CD4-positive, alpha-beta memory T cell (primary cell): ENCODE measurements at regions not wholly inside any gene's neighbourhood (a gene's known extent, or its start where the extent isn't known, plus 50 kb on each side); places are given as distances from the start of the nearest gene placed in this dataset.

Source experiments
- CTCF ChIA-PET: fragments of 350-600 bp; sonication (Branson Sonifier 250); formaldehyde crosslinking; loops from one replicate; lab custom pipeline; 2021; ENCODE audit warnings: inconsistent platforms; ENCODE audit not compliant: partially characterized antibody; lab: Charles Lee
- POLR2A ChIA-PET: fragments of 350-600 bp; sonication (Branson Sonifier 250); formaldehyde crosslinking; loops from one replicate; lab custom pipeline; 2021; ENCODE audit not compliant: partially characterized antibody; lab: Charles Lee
- DNase-seq, 5 donors: peaks; one replicate each; pipeline versions ENCODE4 v3.0.0 to v3.0.0-alpha.2; 2020 to 2022; ENCODE audit warnings: mixed read lengths in 1 of 5
- H3K27ac ChIP-seq: one replicate; pipeline ENCODE4 v1.7.0; 2013; ENCODE audit warnings: low read depth, low read length
- H3K27me3 ChIP-seq: 2 replicates; pipeline ENCODE4 v1.7.0; 2013; ENCODE audit warnings: mild to moderate bottlenecking, low read length, moderate library complexity; ENCODE audit not compliant: insufficient read depth
- H3K36me3 ChIP-seq: 2 replicates; pipeline ENCODE4 v1.7.0; 2013; ENCODE audit warnings: mild to moderate bottlenecking, low read length, moderate library complexity; ENCODE audit not compliant: insufficient read depth
- H3K4me1 ChIP-seq: 2 replicates; pipeline ENCODE4 v1.7.0; 2013; ENCODE audit warnings: mild to moderate bottlenecking, low read length, moderate library complexity; ENCODE audit not compliant: insufficient read depth
- H3K4me3 ChIP-seq, 2 donors: one replicate each; pipeline ENCODE4 v1.7.0; 2013; ENCODE audit warnings: low read length in 2 of 2, mild to moderate bottlenecking in 1 of 2
- H3K9me3 ChIP-seq, 2 donors: one replicate each; pipeline ENCODE4 v1.7.0; 2013; ENCODE audit warnings: low read length in 2 of 2, control low read depth in 1 of 2; ENCODE audit not compliant: control insufficient read depth in 1 of 2
- H3K27ac Mint-ChIP-seq, 7 donors: one replicate each; pipeline ENCODE4 v1.8.0; 2020 to 2021; ENCODE audit warnings: mixed read lengths in 7 of 7, mild to moderate bottlenecking in 6 of 7, inconsistent platforms in 3 of 7, moderate library complexity in 3 of 7
- H3K27me3 Mint-ChIP-seq, 2 donors: one replicate each; pipeline ENCODE4 v1.8.0; 2020 to 2021; ENCODE audit warnings: mixed read lengths in 2 of 2
- H3K36me3 Mint-ChIP-seq, 2 donors: one replicate each; pipeline ENCODE4 v1.8.0; 2020 to 2021; ENCODE audit warnings: mixed read lengths in 2 of 2, inconsistent platforms in 1 of 2, mild to moderate bottlenecking in 1 of 2
- H3K4me1 Mint-ChIP-seq, 4 donors: one replicate each; pipeline ENCODE4 v1.8.0; 2020 to 2021; ENCODE audit warnings: mixed read lengths in 4 of 4, mild to moderate bottlenecking in 1 of 4
- H3K4me3 Mint-ChIP-seq, 8 donors: one replicate each; pipeline ENCODE4 v1.8.0; 2020 to 2021; ENCODE audit warnings: mixed read lengths in 8 of 8, mild to moderate bottlenecking in 7 of 8, moderate library complexity in 6 of 8, inconsistent platforms in 3 of 8
- H3K9me3 Mint-ChIP-seq, 8 donors: one replicate each; pipeline ENCODE4 v1.8.0; 2020 to 2021; ENCODE audit warnings: mixed read lengths in 8 of 8, mild to moderate bottlenecking in 5 of 8, inconsistent platforms in 3 of 8, moderate library complexity in 1 of 8
- intact Hi-C: fragments of 100-400 bp; cut with micrococcal nuclease; formaldehyde crosslinking; loops from one replicate; pipeline ENCODE4 v1.15.1; 2023

- H3K4me3 ChIP-seq = no peak overlapping the region
- no peaks in the 10 kb centered on the region for H3K9me3 Mint-ChIP-seq
- no peak for DNase-seq
- no peak overlapping the region for H3K4me3 Mint-ChIP-seq
- no peaks in the 10 kb centered on the region for H3K9me3 ChIP-seq
- peaks cover 0 to 9% (median 0%) of the 10 kb centered on the region in 4 donors for H3K4me1 Mint-ChIP-seq
- no peaks in the 10 kb centered on the region for H3K36me3 ChIP-seq
- H3K27ac Mint-ChIP-seq = no peak overlapping the region
- no peaks in the 10 kb centered on the region for H3K27me3 ChIP-seq
- no peak overlapping the region for H3K27ac ChIP-seq
- no peaks in the 10 kb centered on the region for H3K36me3 Mint-ChIP-seq
- peaks cover 0 to 12% of the 10 kb centered on the region in 2 donors for H3K27me3 Mint-ChIP-seq
- intact Hi-C loops = no loop called here
- ChIA-PET CTCF (no interaction called here), POLR2A (no interaction called here)
- no peaks in the 10 kb centered on the region for H3K4me1 ChIP-seq
Measured at GRCh38 chr11:8340296-8340695, 76.6 kb upstream of the LMO1 start.

GRCh38 chr11:8339592-8340022, 75.9 kb upstream of the LMO1 start:
- ChIA-PET POLR2A (no interaction called here), CTCF (no interaction called here)
- no peak for DNase-seq
- Mint-ChIP-seq H3K27me3 (peaks cover 0 to 12% of the 10 kb centered on the region in 2 donors), H3K4me3 (no peak overlapping the region), H3K36me3 (no peaks in the 10 kb centered on the region), H3K4me1 (peaks cover 0 to 9% (median 0%) of the 10 kb centered on the region in 4 donors), H3K27ac (no peak overlapping the region), H3K9me3 (no peaks in the 10 kb centered on the region)
- H3K9me3 ChIP-seq = no peaks in the 10 kb centered on the region
- H3K4me1 ChIP-seq = no peaks in the 10 kb centered on the region
- intact Hi-C loops = no loop called here
- H3K4me3 ChIP-seq = no peak overlapping the region
- H3K27me3 ChIP-seq = no peaks in the 10 kb centered on the region
- no peak overlapping the region for H3K27ac ChIP-seq
- no peaks in the 10 kb centered on the region for H3K36me3 ChIP-seq

- Histone ChIP-seq H3K36me3 (no peaks in the 10 kb centered on the region), H3K4me1 (no peaks in the 10 kb centered on the region), H3K27ac (no peak overlapping the region), H3K9me3 (no peaks in the 10 kb centered on the region), H3K4me3 (no peak overlapping the region), H3K27me3 (no peaks in the 10 kb centered on the region)
- no peaks in the 10 kb centered on the region for H3K9me3 Mint-ChIP-seq
- H3K4me3 Mint-ChIP-seq = no peak overlapping the region
- POLR2A ChIA-PET = no interaction called here
- H3K27me3 Mint-ChIP-seq = peaks cover 0 to 12% of the 10 kb centered on the region in 2 donors
- CTCF ChIA-PET = no interaction called here
- peaks cover 0 to 7% (median 0%) of the 10 kb centered on the region in 4 donors for H3K4me1 Mint-ChIP-seq
- no peaks in the 10 kb centered on the region for H3K36me3 Mint-ChIP-seq
- intact Hi-C loops = no loop called here
- no peak for DNase-seq
- no peak overlapping the region for H3K27ac Mint-ChIP-seq
Measured at GRCh38 chr11:8338138-8338537, 74.5 kb upstream of the LMO1 start.

- H3K27me3 ChIP-seq = no peaks in the 10 kb centered on the region
- intact Hi-C loops = no loop called here
- H3K4me1 Mint-ChIP-seq = no peaks in the 10 kb centered on the region
- DNase-seq = no peak
- no peaks in the 10 kb centered on the region for H3K36me3 Mint-ChIP-seq
- peaks cover 0 to 5% of the 10 kb centered on the region in 2 donors for H3K27me3 Mint-ChIP-seq
- H3K9me3 Mint-ChIP-seq = no peaks in the 10 kb centered on the region
- H3K27ac Mint-ChIP-seq = peak overlapping the region in 1 of 7 donors; percentile 55
- ChIA-PET POLR2A (no interaction called here), CTCF (no interaction called here)
- H3K27ac ChIP-seq = no peak overlapping the region
- H3K4me3 ChIP-seq = no peak overlapping the region
- no peaks in the 10 kb centered on the region for H3K4me1 ChIP-seq
- no peaks in the 10 kb centered on the region for H3K36me3 ChIP-seq
- H3K9me3 ChIP-seq = no peaks in the 10 kb centered on the region
- no peak overlapping the region for H3K4me3 Mint-ChIP-seq
Measured at GRCh38 chr11:8337130-8337795, 73.6 kb upstream of the LMO1 start.

- Histone ChIP-seq H3K36me3 (no peaks in the 10 kb centered on the region), H3K4me1 (no peaks in the 10 kb centered on the region), H3K27ac (no peak overlapping the region), H3K4me3 (no peak overlapping the region), H3K9me3 (no peaks in the 10 kb centered on the region), H3K27me3 (no peaks in the 10 kb centered on the region)
- H3K4me3 Mint-ChIP-seq = no peak overlapping the region
- ChIA-PET CTCF (no interaction called here), POLR2A (no interaction called here)
- H3K27me3 Mint-ChIP-seq = peaks cover 0 to 5% of the 10 kb centered on the region in 2 donors
- no peak for DNase-seq
- H3K4me1 Mint-ChIP-seq = no peaks in the 10 kb centered on the region
- no peak overlapping the region for H3K27ac Mint-ChIP-seq
- intact Hi-C loops = no loop called here
- H3K36me3 Mint-ChIP-seq = no peaks in the 10 kb centered on the region
- no peaks in the 10 kb centered on the region for H3K9me3 Mint-ChIP-seq
Measured at GRCh38 chr11:8336356-8337129, 72.9 kb upstream of the LMO1 start.

- DNase-seq = no peak
- Histone ChIP-seq H3K4me1 (no peaks in the 10 kb centered on the region), H3K9me3 (no peaks in the 10 kb centered on the region), H3K4me3 (no peak overlapping the region), H3K27me3 (no peaks in the 10 kb centered on the region), H3K36me3 (no peaks in the 10 kb centered on the region), H3K27ac (no peak overlapping the region)
- Mint-ChIP-seq H3K36me3 (no peaks in the 10 kb centered on the region), H3K4me3 (no peak overlapping the region), H3K9me3 (no peaks in the 10 kb centered on the region), H3K27ac (no peak overlapping the region), H3K27me3 (peaks cover 3 to 12% of the 10 kb centered on the region in 2 donors), H3K4me1 (no peaks in the 10 kb centered on the region)
- POLR2A ChIA-PET = no interaction called here
- CTCF ChIA-PET = no interaction called here
- intact Hi-C loops = no loop called here
Measured at GRCh38 chr11:8335683-8336082, 72.0 kb upstream of the LMO1 start.

GRCh38 chr11:8335186-8335585, 71.5 kb upstream of the LMO1 start:
- H3K27ac Mint-ChIP-seq = no peak overlapping the region
- intact Hi-C loops = no loop called here
- no peaks in the 10 kb centered on the region for H3K9me3 Mint-ChIP-seq
- no peak overlapping the region for H3K4me3 Mint-ChIP-seq
- H3K4me1 ChIP-seq = no peaks in the 10 kb centered on the region
- no peaks in the 10 kb centered on the region for H3K27me3 ChIP-seq
- no peak for DNase-seq
- no peaks in the 10 kb centered on the region for H3K36me3 ChIP-seq
- no peaks in the 10 kb centered on the region for H3K9me3 ChIP-seq
- no peaks in the 10 kb centered on the region for H3K36me3 Mint-ChIP-seq
- H3K4me1 Mint-ChIP-seq = no peaks in the 10 kb centered on the region
- ChIA-PET CTCF (no interaction called here), POLR2A (no interaction called here)
- peaks cover 3 to 14% of the 10 kb centered on the region in 2 donors for H3K27me3 Mint-ChIP-seq
- H3K27ac ChIP-seq = no peak overlapping the region
- no peak overlapping the region for H3K4me3 ChIP-seq
